Muscle layer of duodenum (tissue), 2 donors: ENCODE measurements at regions not wholly inside any gene's neighbourhood (a gene's known extent, or its start where the extent isn't known, plus 50 kb on each side); places are given as distances from the start of the nearest gene placed in this dataset.

ENCODE experiments used
- H3K27ac ChIP-seq: one replicate; pipeline ENCODE4 v1.7.0; 2013; ENCODE audit warnings: mild to moderate bottlenecking, low read length
- H3K27me3 ChIP-seq: one replicate; pipeline ENCODE4 v1.7.0; 2013; ENCODE audit warnings: low read depth, mild to moderate bottlenecking, control low read depth, low read length
- H3K36me3 ChIP-seq, 2 donors: one replicate each; pipeline ENCODE4 v1.7.0; 2013; ENCODE audit warnings: low read length in 2 of 2, control low read depth in 1 of 2, mild to moderate bottlenecking in 1 of 2; ENCODE audit not compliant: insufficient read depth in 2 of 2, control insufficient read depth in 1 of 2
- H3K4me1 ChIP-seq, 2 donors: one replicate each; pipeline ENCODE4 v1.7.0; 2013; ENCODE audit warnings: low read length in 2 of 2, mild to moderate bottlenecking in 2 of 2, control low read depth in 1 of 2, moderate library complexity in 1 of 2; ENCODE audit not compliant: insufficient read depth in 2 of 2, control insufficient read depth in 1 of 2
- H3K4me3 ChIP-seq, 2 donors: one replicate each; pipeline ENCODE4 v1.7.0; 2013; ENCODE audit warnings: low read length in 2 of 2, low read depth in 1 of 2, mild to moderate bottlenecking in 1 of 2
- H3K9me3 ChIP-seq, 2 donors: one replicate each; pipeline ENCODE4 v1.7.0; 2013; ENCODE audit warnings: low read length in 2 of 2, control low read depth in 1 of 2, mild to moderate bottlenecking in 1 of 2; ENCODE audit not compliant: control insufficient read depth in 1 of 2
- donor health status: healthy.

- Histone ChIP-seq H3K9me3 (no peaks in the 10 kb centered on the region), H3K27me3 (no peaks in the 10 kb centered on the region), H3K4me1 (no peaks in the 10 kb centered on the region), H3K4me3 (no peak overlapping the region), H3K36me3 (no peaks in the 10 kb centered on the region), H3K27ac (no peak overlapping the region)
Measured at GRCh38 chr3:64450396-64450956, 225.2 kb upstream of the PRICKLE2 start.

GRCh38 chr3:64449026-64449425 is 223.8 kb upstream of the PRICKLE2 start:
- Histone ChIP-seq H3K4me3 (no peak overlapping the region), H3K36me3 (no peaks in the 10 kb centered on the region), H3K9me3 (no peaks in the 10 kb centered on the region), H3K4me1 (peaks cover 0 to 11% of the 10 kb centered on the region in 2 donors), H3K27me3 (no peaks in the 10 kb centered on the region), H3K27ac (no peak overlapping the region)

GRCh38 chr3:64445944-64446300 is 220.7 kb upstream of the PRICKLE2 start:
- Histone ChIP-seq H3K36me3 (no peaks in the 10 kb centered on the region), H3K4me3 (no peak overlapping the region), H3K9me3 (no peaks in the 10 kb centered on the region), H3K27ac (no peak overlapping the region), H3K27me3 (no peaks in the 10 kb centered on the region), H3K4me1 (peaks cover 2 to 11% of the 10 kb centered on the region in 2 donors)

- Histone ChIP-seq H3K36me3 (no peaks in the 10 kb centered on the region), H3K4me1 (peaks cover 4 to 14% of the 10 kb centered on the region in 2 donors), H3K27ac (no peak overlapping the region), H3K9me3 (no peaks in the 10 kb centered on the region), H3K4me3 (peak overlapping the region; percentile 12 to 62), H3K27me3 (no peaks in the 10 kb centered on the region)
Measured at GRCh38 chr3:64445109-64445943, 220.1 kb upstream of the PRICKLE2 start.

GRCh38 chr3:64444490-64445108 is 219.3 kb upstream of the PRICKLE2 start:
- no peak overlapping the region for H3K27ac ChIP-seq
- H3K4me1 ChIP-seq, result peaks cover 4 to 16% of the 10 kb centered on the region in 2 donors
- H3K4me3 ChIP-seq, result peak overlapping the region; percentile 12 to 62

GRCh38 chr3:64443546-64444381 is 218.5 kb upstream of the PRICKLE2 start:
- H3K27ac ChIP-seq, result no peak overlapping the region
- peaks cover 4 to 22% of the 10 kb centered on the region in 2 donors for H3K4me1 ChIP-seq
- no peak overlapping the region for H3K4me3 ChIP-seq
- H3K9me3 ChIP-seq, result no peaks in the 10 kb centered on the region
- no peaks in the 10 kb centered on the region for H3K27me3 ChIP-seq
- H3K36me3 ChIP-seq, result no peaks in the 10 kb centered on the region

More at GRCh38 chr3:64444490-64445108, 219.3 kb upstream of the PRICKLE2 start:
- H3K9me3 ChIP-seq, result no peaks in the 10 kb centered on the region
- no peaks in the 10 kb centered on the region for H3K27me3 ChIP-seq
- no peaks in the 10 kb centered on the region for H3K36me3 ChIP-seq

GRCh38 chr3:64441861-64442260 is 216.6 kb upstream of the PRICKLE2 start:
- Histone ChIP-seq H3K4me3 (no peak overlapping the region), H3K27me3 (no peaks in the 10 kb centered on the region), H3K4me1 (peaks cover 4 to 30% of the 10 kb centered on the region in 2 donors), H3K27ac (no peak overlapping the region), H3K9me3 (no peaks in the 10 kb centered on the region), H3K36me3 (no peaks in the 10 kb centered on the region)

GRCh38 chr3:64440498-64440897 is 215.2 kb upstream of the PRICKLE2 start:
- H3K27me3 ChIP-seq, result no peaks in the 10 kb centered on the region
- no peak overlapping the region for H3K4me3 ChIP-seq
- no peaks in the 10 kb centered on the region for H3K36me3 ChIP-seq
- H3K4me1 ChIP-seq, result peaks cover 4 to 30% of the 10 kb centered on the region in 2 donors
- no peak overlapping the region for H3K27ac ChIP-seq
- H3K9me3 ChIP-seq, result no peaks in the 10 kb centered on the region

- Histone ChIP-seq H3K27ac (no peak overlapping the region), H3K36me3 (no peaks in the 10 kb centered on the region), H3K4me3 (no peak overlapping the region), H3K27me3 (no peaks in the 10 kb centered on the region), H3K4me1 (peaks cover 4 to 20% of the 10 kb centered on the region in 2 donors), H3K9me3 (no peaks in the 10 kb centered on the region)
Measured at GRCh38 chr3:64438812-64439211, 213.5 kb upstream of the PRICKLE2 start.

GRCh38 chr3:64438066-64438465 is 212.8 kb upstream of the PRICKLE2 start:
- no peaks in the 10 kb centered on the region for H3K9me3 ChIP-seq
- H3K4me3 ChIP-seq, result no peak overlapping the region
- no peaks in the 10 kb centered on the region for H3K27me3 ChIP-seq
- H3K36me3 ChIP-seq, result no peaks in the 10 kb centered on the region
- no peak overlapping the region for H3K27ac ChIP-seq
- H3K4me1 ChIP-seq, result peaks cover 4 to 20% of the 10 kb centered on the region in 2 donors

GRCh38 chr3:64437131-64437530 is 211.9 kb upstream of the PRICKLE2 start:
- Histone ChIP-seq H3K36me3 (no peaks in the 10 kb centered on the region), H3K9me3 (no peaks in the 10 kb centered on the region), H3K27me3 (no peaks in the 10 kb centered on the region), H3K4me3 (no peak overlapping the region), H3K27ac (no peak overlapping the region), H3K4me1 (peaks cover 4 to 20% of the 10 kb centered on the region in 2 donors)
